ENCODE measurements at regions not wholly inside any gene's neighbourhood (a gene's known extent, or its start where the extent isn't known, plus 50 kb on each side); places are given as distances from the start of the nearest gene placed in this dataset.
A peak's percentile ranks its signal among the peaks of the same experiment; 100 is the strongest.

GRCh38 chr6:12419631-12420272 lies 129.6 kb downstream of the EDN1 start:
- DNase-seq (ENCODE audit: low read depth): peak; percentile 29
- no peak overlapping the region for H3K4me3 ChIP-seq (ENCODE audit: low read depth, low read length)
- no peak for TF ChIP-seq CTCF (conservative IDR thresholded peaks at IDR 0.05; ENCODE audit: low read depth, low read length)

- peak; percentile 25 for DNase-seq (ENCODE audit: low read depth)
- no peak overlapping the region for H3K4me3 ChIP-seq (ENCODE audit: low read depth, low read length)
- no peak for TF ChIP-seq CTCF (conservative IDR thresholded peaks at IDR 0.05; ENCODE audit: low read depth, low read length)
Observed at GRCh38 chr6:12420626-12421025, 130.5 kb downstream of the EDN1 start.

GRCh38 chr6:12421596-12421995 lies 131.4 kb downstream of the EDN1 start:
- no peak overlapping the region for H3K4me3 ChIP-seq (ENCODE audit: low read depth, low read length)
- no peak for DNase-seq (ENCODE audit: low read depth)
- TF ChIP-seq CTCF (conservative IDR thresholded peaks at IDR 0.05; ENCODE audit: low read depth, low read length): no peak

- H3K4me3 ChIP-seq (ENCODE audit: low read depth, low read length): no peak overlapping the region
- no peak for DNase-seq (ENCODE audit: low read depth)
- no peak for TF ChIP-seq CTCF (conservative IDR thresholded peaks at IDR 0.05; ENCODE audit: low read depth, low read length)
Observed at GRCh38 chr6:12422848-12423247, 132.7 kb downstream of the EDN1 start.

GRCh38 chr6:12423832-12424231 lies 133.7 kb downstream of the EDN1 start:
- no peak overlapping the region for H3K4me3 ChIP-seq (ENCODE audit: low read depth, low read length)
- DNase-seq (ENCODE audit: low read depth): no peak
- TF ChIP-seq CTCF (conservative IDR thresholded peaks at IDR 0.05; ENCODE audit: low read depth, low read length): no peak

GRCh38 chr6:12426121-12426520 lies 136.0 kb downstream of the EDN1 start:
- no peak overlapping the region for H3K4me3 ChIP-seq (ENCODE audit: low read depth, low read length)
- DNase-seq (ENCODE audit: low read depth): no peak
- no peak for TF ChIP-seq CTCF (conservative IDR thresholded peaks at IDR 0.05; ENCODE audit: low read depth, low read length)

GRCh38 chr6:12431023-12431422 lies 140.9 kb downstream of the EDN1 start:
- no peak for DNase-seq (ENCODE audit: low read depth)
- H3K4me3 ChIP-seq (ENCODE audit: low read depth, low read length): no peak overlapping the region
- TF ChIP-seq CTCF (conservative IDR thresholded peaks at IDR 0.05; ENCODE audit: low read depth, low read length): no peak

All from epithelial cell of proximal tubule (primary cell).